ENCODE measurements at regions not wholly inside any gene's neighbourhood (a gene's known extent, or its start where the extent isn't known, plus 50 kb on each side); places are given as distances from the start of the nearest gene placed in this dataset.

- H3K9me3 ChIP-seq (ENCODE audit: control insufficient read depth, insufficient read depth, low read length): no peaks in the 10 kb centered on the region
- H3F3A ChIP-seq (ENCODE audit: control insufficient read depth, insufficient read depth): peaks cover 4% of the 10 kb centered on the region
- no peaks in the 10 kb centered on the region for H4K20me1 ChIP-seq (ENCODE audit: control insufficient read depth, insufficient read depth, low read depth, low read length)
- no peak overlapping the region for H3K27ac ChIP-seq (ENCODE audit: low read depth, low read length)
- no peak overlapping the region for H3K4me2 ChIP-seq (ENCODE audit: low read length)
- H3K27me3 ChIP-seq (ENCODE audit: control insufficient read depth, low read length): no peaks in the 10 kb centered on the region
- TF ChIP-seq, protein P1, sequence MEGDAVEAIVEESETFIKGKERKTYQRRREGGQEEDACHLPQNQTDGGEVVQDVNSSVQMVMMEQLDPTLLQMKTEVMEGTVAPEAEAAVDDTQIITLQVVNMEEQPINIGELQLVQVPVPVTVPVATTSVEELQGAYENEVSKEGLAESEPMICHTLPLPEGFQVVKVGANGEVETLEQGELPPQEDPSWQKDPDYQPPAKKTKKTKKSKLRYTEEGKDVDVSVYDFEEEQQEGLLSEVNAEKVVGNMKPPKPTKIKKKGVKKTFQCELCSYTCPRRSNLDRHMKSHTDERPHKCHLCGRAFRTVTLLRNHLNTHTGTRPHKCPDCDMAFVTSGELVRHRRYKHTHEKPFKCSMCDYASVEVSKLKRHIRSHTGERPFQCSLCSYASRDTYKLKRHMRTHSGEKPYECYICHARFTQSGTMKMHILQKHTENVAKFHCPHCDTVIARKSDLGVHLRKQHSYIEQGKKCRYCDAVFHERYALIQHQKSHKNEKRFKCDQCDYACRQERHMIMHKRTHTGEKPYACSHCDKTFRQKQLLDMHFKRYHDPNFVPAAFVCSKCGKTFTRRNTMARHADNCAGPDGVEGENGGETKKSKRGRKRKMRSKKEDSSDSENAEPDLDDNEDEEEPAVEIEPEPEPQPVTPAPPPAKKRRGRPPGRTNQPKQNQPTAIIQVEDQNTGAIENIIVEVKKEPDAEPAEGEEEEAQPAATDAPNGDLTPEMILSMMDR (IDR thresholded peaks at IDR 0.05; ENCODE audit: low read depth, low read length, poor library complexity, severe bottlenecking): no peak
- no peak for TF ChIP-seq EZH2phosphoT487 (IDR thresholded peaks at IDR 0.05; ENCODE audit: borderline replicate concordance, low read length)
- no peak overlapping the region for H3K4me3 ChIP-seq (ENCODE audit: low read length)
- peaks cover 92% of the 10 kb centered on the region for H3K4me1 ChIP-seq (ENCODE audit: control insufficient read depth, low read length)
- no peaks in the 10 kb centered on the region for H3K79me2 ChIP-seq (ENCODE audit: control insufficient read depth, low read length)
- peaks cover under 1% of the 10 kb centered on the region; the same call in 1 of the 2 replicates for H3K36me3 ChIP-seq (ENCODE audit: control insufficient read depth, low read length)
- no peaks in the 10 kb centered on the region for H3K9me2 ChIP-seq (replicated peaks; ENCODE audit: control insufficient read depth, low read length)
Observed at GRCh38 chr5:173739741-173740140, 123.3 kb upstream of the BOD1 start.

GRCh38 chr5:173740400-173740799 lies 124.0 kb upstream of the BOD1 start:
- Histone ChIP-seq H3K4me2 (ENCODE audit: low read length) (no peak overlapping the region), H3F3A (ENCODE audit: control insufficient read depth, insufficient read depth) (peaks cover 10% of the 10 kb centered on the region), H3K27ac (ENCODE audit: low read depth, low read length) (no peak overlapping the region), H3K79me2 (ENCODE audit: control insufficient read depth, low read length) (no peaks in the 10 kb centered on the region), H4K20me1 (ENCODE audit: control insufficient read depth, insufficient read depth, low read depth, low read length) (no peaks in the 10 kb centered on the region), H3K9me2 (replicated peaks; ENCODE audit: control insufficient read depth, low read length) (no peaks in the 10 kb centered on the region), H3K9me3 (ENCODE audit: control insufficient read depth, insufficient read depth, low read length) (no peaks in the 10 kb centered on the region), H3K4me3 (ENCODE audit: low read length) (no peak overlapping the region), H3K36me3 (ENCODE audit: control insufficient read depth, low read length) (no peaks in the 10 kb centered on the region), H3K4me1 (ENCODE audit: control insufficient read depth, low read length) (peaks cover 92% of the 10 kb centered on the region), H3K27me3 (ENCODE audit: control insufficient read depth, low read length) (no peaks in the 10 kb centered on the region)
- TF ChIP-seq, protein P1 (IDR thresholded peaks at IDR 0.05; ENCODE audit: low read depth, low read length, poor library complexity, severe bottlenecking): no peak
- no peak for TF ChIP-seq EZH2phosphoT487 (IDR thresholded peaks at IDR 0.05; ENCODE audit: borderline replicate concordance, low read length)

GRCh38 chr5:173741087-173741486 lies 124.6 kb upstream of the BOD1 start:
- no peaks in the 10 kb centered on the region for H3K9me3 ChIP-seq (ENCODE audit: control insufficient read depth, insufficient read depth, low read length)
- no peak for TF ChIP-seq EZH2phosphoT487 (IDR thresholded peaks at IDR 0.05; ENCODE audit: borderline replicate concordance, low read length)
- TF ChIP-seq, protein P1 (IDR thresholded peaks at IDR 0.05; ENCODE audit: low read depth, low read length, poor library complexity, severe bottlenecking): no peak
- H3K4me3 ChIP-seq (ENCODE audit: low read length): no peak overlapping the region
- peak overlapping the region; percentile 10; the same call in 1 of the 2 replicates for H3K4me2 ChIP-seq (ENCODE audit: low read length)
- H3K4me1 ChIP-seq (ENCODE audit: control insufficient read depth, low read length): peaks cover 92% of the 10 kb centered on the region
- H3F3A ChIP-seq (ENCODE audit: control insufficient read depth, insufficient read depth): peaks cover 15% of the 10 kb centered on the region
- H3K27me3 ChIP-seq (ENCODE audit: control insufficient read depth, low read length): no peaks in the 10 kb centered on the region
- no peaks in the 10 kb centered on the region for H4K20me1 ChIP-seq (ENCODE audit: control insufficient read depth, insufficient read depth, low read depth, low read length)
- peaks cover 7% of the 10 kb centered on the region for H3K36me3 ChIP-seq (ENCODE audit: control insufficient read depth, low read length)
- no peaks in the 10 kb centered on the region for H3K79me2 ChIP-seq (ENCODE audit: control insufficient read depth, low read length)
- no peak overlapping the region for H3K27ac ChIP-seq (ENCODE audit: low read depth, low read length)
- no peaks in the 10 kb centered on the region for H3K9me2 ChIP-seq (replicated peaks; ENCODE audit: control insufficient read depth, low read length)
